ENCODE measurements at regions not wholly inside any gene's neighbourhood (a gene's known extent, or its start where the extent isn't known, plus 50 kb on each side); places are given as distances from the start of the nearest gene placed in this dataset.

GRCh38 chr12:67091204-67091603 is 178.0 kb upstream of the CAND1 start:
- TF ChIP-seq, protein P1, sequence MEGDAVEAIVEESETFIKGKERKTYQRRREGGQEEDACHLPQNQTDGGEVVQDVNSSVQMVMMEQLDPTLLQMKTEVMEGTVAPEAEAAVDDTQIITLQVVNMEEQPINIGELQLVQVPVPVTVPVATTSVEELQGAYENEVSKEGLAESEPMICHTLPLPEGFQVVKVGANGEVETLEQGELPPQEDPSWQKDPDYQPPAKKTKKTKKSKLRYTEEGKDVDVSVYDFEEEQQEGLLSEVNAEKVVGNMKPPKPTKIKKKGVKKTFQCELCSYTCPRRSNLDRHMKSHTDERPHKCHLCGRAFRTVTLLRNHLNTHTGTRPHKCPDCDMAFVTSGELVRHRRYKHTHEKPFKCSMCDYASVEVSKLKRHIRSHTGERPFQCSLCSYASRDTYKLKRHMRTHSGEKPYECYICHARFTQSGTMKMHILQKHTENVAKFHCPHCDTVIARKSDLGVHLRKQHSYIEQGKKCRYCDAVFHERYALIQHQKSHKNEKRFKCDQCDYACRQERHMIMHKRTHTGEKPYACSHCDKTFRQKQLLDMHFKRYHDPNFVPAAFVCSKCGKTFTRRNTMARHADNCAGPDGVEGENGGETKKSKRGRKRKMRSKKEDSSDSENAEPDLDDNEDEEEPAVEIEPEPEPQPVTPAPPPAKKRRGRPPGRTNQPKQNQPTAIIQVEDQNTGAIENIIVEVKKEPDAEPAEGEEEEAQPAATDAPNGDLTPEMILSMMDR (IDR thresholded peaks at IDR 0.05): no peak
- TF ChIP-seq POLR2A (IDR thresholded peaks at IDR 0.05) (no peak), EP300 (IDR thresholded peaks at IDR 0.05) (no peak)

All from tibial nerve (tissue), 4 donors.